HepG2 (cell line): ENCODE measurements at regions not wholly inside any gene's neighbourhood (a gene's known extent, or its start where the extent isn't known, plus 50 kb on each side); places are given as distances from the start of the nearest gene placed in this dataset.

Experiments used
- ATAC-seq: fragments of 200-7000 bp; cut with Tn5 transposase; 3 replicates; pipeline ENCODE4 v1.9.1; 2020; ENCODE audit warnings: mild to moderate bottlenecking, moderate library complexity
- BruUV-seq: library from RNA; stranded (reverse); fragments of 400-500 nt; replicated peaks from 2 replicates; lab custom pipeline; 2021; lab: Mats Ljungman, UMichigan
- CTCF ChIA-PET: fragments of 300-600 bp; formaldehyde crosslinking; extraction: SDS; loops from one replicate; lab custom pipeline; 2021; ENCODE audit warnings: low total read pairs, inconsistent platforms, low intra/inter-chr PET ratio; lab: Yijun Ruan, JAX
- POLR2A ChIA-PET: fragments of 350-600 bp; sonication (Branson Sonifier 250); formaldehyde crosslinking; loops from one replicate; lab custom pipeline; 2020; ENCODE audit warnings: antibody characterized with exemption, inconsistent platforms; lab: Yijun Ruan, JAX
- DNase-seq: peaks from one replicate; pipeline ENCODE4 v3.0.0-alpha.2; 2015; ENCODE audit warnings: low spot score
- FAIRE-seq: peaks from 3 replicates; lab custom pipeline; 2011; peaks lifted over from hg19 to GRCh38; lab: Jason Lieb, UNC
- H2AFZ ChIP-seq: one replicate; pipeline ENCODE4 v1.6.1; 2011; ENCODE audit warnings: low read length, inconsistent platforms
- H3K27ac ChIP-seq: fragments of 300-600 bp; 3 replicates; pipeline ENCODE4 v1.8.0; 2011; ENCODE audit warnings: mixed run types, mild to moderate bottlenecking, mixed read lengths, low read length, inconsistent platforms; ENCODE audit not compliant: insufficient read depth; ENCODE audit errors: extremely low read length
- H3K27me3 ChIP-seq, 2 experiments: fragments of 200-600 bp in 1 of 2; 2 replicates in 1 of 2; 3 replicates in 1 of 2; pipeline versions ENCODE4 v1.6.0 to v1.8.0; 2011; ENCODE audit warnings: low read length in 2 of 2, mild to moderate bottlenecking in 2 of 2, moderate library complexity in 2 of 2, inconsistent platforms in 1 of 2; ENCODE audit not compliant: insufficient read depth in 2 of 2, control insufficient read depth in 1 of 2
- H3K36me3 ChIP-seq, 2 experiments: fragments of 200-600 bp in 1 of 2; replicated peaks in 1 of 2; 2 replicates in 1 of 2; 3 replicates in 1 of 2; pipeline versions ENCODE4 v1.5.1 to v1.8.0; 2011; ENCODE audit warnings: low read length in 2 of 2, inconsistent platforms in 1 of 2; ENCODE audit not compliant: insufficient read depth in 2 of 2, control insufficient read depth in 1 of 2
- H3K4me1 ChIP-seq: 2 replicates; pipeline ENCODE4 v1.5.1; 2012; ENCODE audit warnings: low read length, inconsistent platforms; ENCODE audit not compliant: insufficient read depth
- H3K4me2 ChIP-seq: 2 replicates; pipeline ENCODE4 v1.6.0; 2011; ENCODE audit warnings: low read depth, low read length, inconsistent platforms
- H3K4me3 ChIP-seq, 3 experiments: fragments of 200-600 bp in 1 of 3; sonication (generic), shearing (Covaris generic) in 1 of 3; replicated peaks in 1 of 3; 2 replicates each; pipeline ENCODE4 v1.5.1; 2011 to 2016; ENCODE audit warnings: low read length in 3 of 3, inconsistent platforms in 2 of 3, low read depth in 2 of 3, mild to moderate bottlenecking in 2 of 3, control low read depth in 1 of 3, mixed read lengths in 1 of 3; ENCODE audit not compliant: insufficient read depth in 1 of 3
- H3K79me2 ChIP-seq: one replicate; pipeline ENCODE4 v1.6.1; 2011; ENCODE audit warnings: low read length, inconsistent platforms; ENCODE audit not compliant: insufficient read depth
- H3K9ac ChIP-seq: 2 replicates; pipeline ENCODE4 v1.6.0; 2011; ENCODE audit warnings: mild to moderate bottlenecking, low read depth, low read length, inconsistent platforms; ENCODE audit not compliant: insufficient read depth
- H3K9me3 ChIP-seq: 2 replicates; pipeline ENCODE4 v1.5.1; 2012; ENCODE audit warnings: mild to moderate bottlenecking, low read length
- H4K20me1 ChIP-seq: 2 replicates; pipeline ENCODE4 v1.6.0; 2011; ENCODE audit warnings: inconsistent platforms, mild to moderate bottlenecking, low read length, moderate library complexity; ENCODE audit not compliant: insufficient read depth
- ARNT2 ChIP-seq: sonication (generic); formaldehyde crosslinking; IDR thresholded peaks from 2 replicates; pipeline ENCODE4 v1.8.0; 2022; ENCODE audit warnings: mild to moderate bottlenecking, low read depth, missing genetic modification reagents, moderate library complexity
- CC2D1A ChIP-seq: sonication (generic); formaldehyde crosslinking; IDR thresholded peaks from 2 replicates; pipeline ENCODE4 v1.8.1; 2023; ENCODE audit warnings: mild to moderate bottlenecking, missing genetic modification reagents
- ZFP41 ChIP-seq: sonication (generic); formaldehyde crosslinking; IDR thresholded peaks from 2 replicates; pipeline ENCODE4 v1.4.0; 2020; ENCODE audit warnings: mild to moderate bottlenecking, missing genetic modification reagents, borderline replicate concordance
- ZNF543 ChIP-seq: sonication (generic); formaldehyde crosslinking; IDR thresholded peaks from 2 replicates; pipeline ENCODE4 v1.4.0; 2020; ENCODE audit warnings: mild to moderate bottlenecking, missing genetic modification reagents
- in situ Hi-C: cut with HindIII; loops from 2 replicates; pipeline ENCODE4 v1.10.0; 2017; ENCODE audit warnings: low pct_unique_long_range_greater_than_20kb; ENCODE audit not compliant: extremely low pct_ligation_motif_present
- intact Hi-C: fragments of 100-400 bp; cut with micrococcal nuclease; formaldehyde crosslinking; loops from one replicate; pipeline ENCODE4 v1.10.0; 2022; ENCODE audit not compliant: unreplicated experiment
- TF ChIP-seq, protein P1 (sequence below): sonication (generic); formaldehyde crosslinking; IDR thresholded peaks from 2 replicates; pipeline ENCODE4 v1.4.0; 2020; ENCODE audit warnings: missing genetic modification reagents, borderline replicate concordance
- TF ChIP-seq, protein P2 (sequence below): sonication (generic); formaldehyde crosslinking; IDR thresholded peaks from 2 replicates; pipeline ENCODE4 v1.4.0; 2020; ENCODE audit warnings: mild to moderate bottlenecking, missing genetic modification reagents

DNA sequence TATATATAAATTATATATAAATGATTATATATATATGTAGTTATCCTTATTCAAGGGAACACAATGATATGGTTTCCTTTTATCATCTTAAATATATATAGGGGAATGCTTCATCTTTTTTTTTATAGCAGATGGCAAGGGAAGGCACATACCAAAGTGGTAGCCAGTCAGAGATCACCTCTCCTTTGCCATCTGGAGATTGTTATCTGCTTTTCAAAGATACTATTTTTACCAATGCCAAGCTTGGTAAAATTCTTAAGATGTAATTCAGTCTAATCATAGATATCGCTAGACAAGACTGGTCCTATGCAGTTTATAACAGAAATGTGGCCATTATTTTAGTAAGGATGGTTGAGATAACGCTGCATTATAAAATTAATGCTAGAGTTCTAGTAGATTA lies 64.7 kb upstream of the DSEL start (continued):
- no peak for TF ChIP-seq ZFP41 (CRISPR knock-in tag)
- TF ChIP-seq, protein P1, sequence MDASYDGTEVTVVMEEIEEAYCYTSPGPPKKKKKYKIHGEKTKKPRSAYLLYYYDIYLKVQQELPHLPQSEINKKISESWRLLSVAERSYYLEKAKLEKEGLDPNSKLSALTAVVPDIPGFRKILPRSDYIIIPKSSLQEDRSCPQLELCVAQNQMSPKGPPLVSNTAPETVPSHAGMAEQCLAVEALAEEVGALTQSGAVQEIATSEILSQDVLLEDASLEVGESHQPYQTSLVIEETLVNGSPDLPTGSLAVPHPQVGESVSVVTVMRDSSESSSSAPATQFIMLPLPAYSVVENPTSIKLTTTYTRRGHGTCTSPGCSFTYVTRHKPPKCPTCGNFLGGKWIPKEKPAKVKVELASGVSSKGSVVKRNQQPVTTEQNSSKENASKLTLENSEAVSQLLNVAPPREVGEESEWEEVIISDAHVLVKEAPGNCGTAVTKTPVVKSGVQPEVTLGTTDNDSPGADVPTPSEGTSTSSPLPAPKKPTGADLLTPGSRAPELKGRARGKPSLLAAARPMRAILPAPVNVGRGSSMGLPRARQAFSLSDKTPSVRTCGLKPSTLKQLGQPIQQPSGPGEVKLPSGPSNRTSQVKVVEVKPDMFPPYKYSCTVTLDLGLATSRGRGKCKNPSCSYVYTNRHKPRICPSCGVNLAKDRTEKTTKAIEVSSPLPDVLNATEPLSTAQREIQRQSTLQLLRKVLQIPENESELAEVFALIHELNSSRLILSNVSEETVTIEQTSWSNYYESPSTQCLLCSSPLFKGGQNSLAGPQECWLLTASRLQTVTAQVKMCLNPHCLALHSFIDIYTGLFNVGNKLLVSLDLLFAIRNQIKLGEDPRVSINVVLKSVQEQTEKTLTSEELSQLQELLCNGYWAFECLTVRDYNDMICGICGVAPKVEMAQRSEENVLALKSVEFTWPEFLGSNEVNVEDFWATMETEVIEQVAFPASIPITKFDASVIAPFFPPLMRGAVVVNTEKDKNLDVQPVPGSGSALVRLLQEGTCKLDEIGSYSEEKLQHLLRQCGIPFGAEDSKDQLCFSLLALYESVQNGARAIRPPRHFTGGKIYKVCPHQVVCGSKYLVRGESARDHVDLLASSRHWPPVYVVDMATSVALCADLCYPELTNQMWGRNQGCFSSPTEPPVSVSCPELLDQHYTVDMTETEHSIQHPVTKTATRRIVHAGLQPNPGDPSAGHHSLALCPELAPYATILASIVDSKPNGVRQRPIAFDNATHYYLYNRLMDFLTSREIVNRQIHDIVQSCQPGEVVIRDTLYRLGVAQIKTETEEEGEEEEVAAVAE, result no peak

DNA sequence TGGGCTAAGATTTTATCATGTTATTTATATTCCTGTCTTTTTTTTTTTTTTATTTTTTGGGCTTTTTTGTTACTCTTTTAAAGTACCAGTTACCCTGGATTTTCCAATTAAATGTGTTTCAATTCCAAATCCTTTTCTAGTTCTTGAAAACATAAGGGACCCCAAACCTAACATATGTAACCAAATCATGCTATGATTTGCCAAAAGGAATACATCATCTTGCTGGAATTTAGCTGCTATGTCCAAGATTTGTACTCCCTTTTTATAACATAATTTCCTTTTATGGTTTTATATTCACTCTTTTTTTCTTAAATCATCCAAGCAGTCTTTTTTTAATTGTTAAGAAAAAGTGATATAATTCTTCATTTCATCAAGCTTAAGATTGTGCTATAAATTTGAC lies 60.9 kb upstream of the DSEL start:
- Histone ChIP-seq H3K4me3 (no peak overlapping the region), H3K9ac (no peak overlapping the region), H3K27ac (no peak overlapping the region), H3K9me3 (no peaks in the 10 kb centered on the region), H3K79me2 (no peaks in the 10 kb centered on the region), H2AFZ (no peak overlapping the region), H3K36me3 (no peaks in the 10 kb centered on the region), H3K27me3 (no peaks in the 10 kb centered on the region), H4K20me1 (no peaks in the 10 kb centered on the region), H3K4me1 (no peaks in the 10 kb centered on the region), H3K4me2 (no peak overlapping the region)
- no peak for FAIRE-seq
- ATAC-seq, result no peak
- TF ChIP-seq ARNT2 (CRISPR knock-in tag), result no peak
- TF ChIP-seq CC2D1A (CRISPR knock-in tag), result no peak
- no peak for TF ChIP-seq ZNF543 (CRISPR knock-in tag)
- TF ChIP-seq, protein P2, sequence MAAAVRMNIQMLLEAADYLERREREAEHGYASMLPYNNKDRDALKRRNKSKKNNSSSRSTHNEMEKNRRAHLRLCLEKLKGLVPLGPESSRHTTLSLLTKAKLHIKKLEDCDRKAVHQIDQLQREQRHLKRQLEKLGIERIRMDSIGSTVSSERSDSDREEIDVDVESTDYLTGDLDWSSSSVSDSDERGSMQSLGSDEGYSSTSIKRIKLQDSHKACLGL (CRISPR knock-in tag), result no peak
- BruUV-seq, result no TSS peak
- in situ Hi-C loops, result no loop called here
- ChIA-PET POLR2A (no interaction called here), CTCF (no interaction called here)
- intact Hi-C loops, result no loop called here
- DNase-seq, result no peak
